ENCODE measurements at regions not wholly inside any gene's neighbourhood (a gene's known extent, or its start where the extent isn't known, plus 50 kb on each side); places are given as distances from the start of the nearest gene placed in this dataset.

GRCh38 chr3:154588831-154589230, 158.8 kb upstream of the GPR149 start:
- TF ChIP-seq POLR2A (IDR thresholded peaks at IDR 0.05) = no peak
- no peak for TF ChIP-seq CTCF (IDR thresholded peaks at IDR 0.05)
- no peaks in the 10 kb centered on the region for H3K4me1 ChIP-seq
- WGBS, 2 donors = 45 to 47% methylated on average over 3 of the region's 3 CpGs

GRCh38 chr3:154584974-154585373, 155.0 kb upstream of the GPR149 start:
- TF ChIP-seq CTCF (IDR thresholded peaks at IDR 0.05) (no peak), POLR2A (IDR thresholded peaks at IDR 0.05) (no peak)
- H3K27me3 ChIP-seq = no peaks in the 10 kb centered on the region
- H3K4me1 ChIP-seq = no peaks in the 10 kb centered on the region
- no peak for DNase-seq
- H3K4me3 ChIP-seq = no peak overlapping the region
- intact Hi-C loops (cut with DNase I; ENCODE audit: low total_unique reads) = no loop called here
- no peak overlapping the region for H3K27ac ChIP-seq
- no peaks in the 10 kb centered on the region for H3K9me3 ChIP-seq
- H3K36me3 ChIP-seq (ENCODE audit: low read depth, missing control alignments) = no peaks in the 10 kb centered on the region

More at GRCh38 chr3:154588831-154589230, 158.8 kb upstream of the GPR149 start:
- Histone ChIP-seq H3K4me3 (no peak overlapping the region), H3K9me3 (no peaks in the 10 kb centered on the region), H3K36me3 (ENCODE audit: low read depth, missing control alignments) (no peaks in the 10 kb centered on the region), H3K27me3 (no peaks in the 10 kb centered on the region), H3K27ac (no peak overlapping the region)
- intact Hi-C loops (cut with DNase I; ENCODE audit: low total_unique reads) = no loop called here
- no peak for DNase-seq

- DNase-seq = no peak
- intact Hi-C loops (cut with DNase I; ENCODE audit: low total_unique reads) = no loop called here
- no peaks in the 10 kb centered on the region for H3K4me1 ChIP-seq
- H3K4me3 ChIP-seq = no peak overlapping the region
- H3K9me3 ChIP-seq = no peaks in the 10 kb centered on the region
- TF ChIP-seq CTCF (IDR thresholded peaks at IDR 0.05) = no peak
- no peak for TF ChIP-seq POLR2A (IDR thresholded peaks at IDR 0.05)
- H3K36me3 ChIP-seq (ENCODE audit: low read depth, missing control alignments) = no peaks in the 10 kb centered on the region
- WGBS, 2 donors = 83 to 84% methylated on average over 4 of the region's 4 CpGs
- no peaks in the 10 kb centered on the region for H3K27me3 ChIP-seq
- no peak overlapping the region for H3K27ac ChIP-seq
Measured at GRCh38 chr3:154584041-154584440, 154.1 kb upstream of the GPR149 start.

DNA sequence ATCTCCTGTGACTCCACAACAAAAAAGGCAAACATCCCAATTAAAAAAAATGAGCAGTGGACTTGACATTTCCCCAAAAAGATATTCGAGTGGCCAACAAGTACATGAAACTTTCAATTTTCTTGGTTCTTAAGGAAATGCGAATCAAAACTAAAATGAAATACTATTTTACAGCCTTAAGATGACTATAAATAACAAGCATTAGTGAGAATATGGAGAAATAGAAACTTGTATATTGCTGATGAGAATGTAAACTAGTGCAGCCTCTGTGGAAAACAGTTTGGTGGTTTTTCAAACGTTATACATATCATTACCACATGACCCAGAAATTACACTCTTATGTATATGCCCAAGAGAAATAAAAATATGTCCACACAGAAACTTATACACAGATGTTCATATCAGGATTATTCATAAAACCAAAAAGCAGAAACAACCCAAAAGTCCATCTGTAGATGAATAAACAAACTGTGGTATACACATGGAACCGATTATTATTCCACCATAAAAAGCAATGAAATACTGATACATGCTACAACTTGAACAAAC, 153.2 kb upstream of the GPR149 start:
- no peak for DNase-seq
- 80 to 82% methylated on average over 4 of the region's 4 CpGs for WGBS, 2 donors
- Histone ChIP-seq H3K9me3 (no peaks in the 10 kb centered on the region), H3K27ac (no peak overlapping the region), H3K4me3 (no peak overlapping the region), H3K27me3 (no peaks in the 10 kb centered on the region), H3K36me3 (ENCODE audit: low read depth, missing control alignments) (no peaks in the 10 kb centered on the region), H3K4me1 (no peaks in the 10 kb centered on the region)
- intact Hi-C loops (cut with DNase I; ENCODE audit: low total_unique reads) = no loop called here
- no peak for TF ChIP-seq POLR2A (IDR thresholded peaks at IDR 0.05)
- no peak for TF ChIP-seq CTCF (IDR thresholded peaks at IDR 0.05)

- Histone ChIP-seq H3K27ac (no peak overlapping the region), H3K27me3 (no peaks in the 10 kb centered on the region), H3K36me3 (ENCODE audit: low read depth, missing control alignments) (no peaks in the 10 kb centered on the region), H3K4me3 (no peak overlapping the region), H3K4me1 (no peaks in the 10 kb centered on the region), H3K9me3 (no peaks in the 10 kb centered on the region)
- DNase-seq = no peak
- intact Hi-C loops (cut with DNase I; ENCODE audit: low total_unique reads) = no loop called here
- TF ChIP-seq CTCF (IDR thresholded peaks at IDR 0.05) (no peak), POLR2A (IDR thresholded peaks at IDR 0.05) (no peak)
Measured at GRCh38 chr3:154582501-154582900, 152.5 kb upstream of the GPR149 start.

All from testis (tissue), 2 donors.